SK-N-SH treated with all-trans-retinoic acid at 6 μM for 48 hours (cell line): ENCODE measurements at regions not wholly inside any gene's neighbourhood (a gene's known extent, or its start where the extent isn't known, plus 50 kb on each side); places are given as distances from the start of the nearest gene placed in this dataset.

Source experiments
- BACH2 ChIP-seq: fragments of 250-450 bp; sonication (Bioruptor Pico); IDR thresholded peaks from 2 replicates; pipeline ENCODE4 v1.9.0; 2021; ENCODE audit warnings: mild to moderate bottlenecking, borderline replicate concordance
- ESRRG ChIP-seq: fragments of 250-450 bp; sonication (Bioruptor Pico); IDR thresholded peaks from 2 replicates; pipeline ENCODE4 v1.6.1; 2021; ENCODE audit warnings: mild to moderate bottlenecking
- GLIS3 ChIP-seq: fragments of 250-450 bp; sonication (Bioruptor Pico); IDR thresholded peaks from 2 replicates; pipeline ENCODE4 v1.5.0; 2020; ENCODE audit warnings: mild to moderate bottlenecking, moderate library complexity
- OSR1 ChIP-seq: fragments of 250-450 bp; sonication (Bioruptor Pico); IDR thresholded peaks from 2 replicates; pipeline ENCODE4 v1.8.0; 2022; ENCODE audit warnings: moderate library complexity, mild to moderate bottlenecking, inconsistent platforms
- PPARA ChIP-seq: fragments of 250-450 bp; sonication (Bioruptor Pico); IDR thresholded peaks from 2 replicates; pipeline ENCODE4 v1.5.0; 2020; ENCODE audit warnings: mild to moderate bottlenecking, borderline replicate concordance
- RARB ChIP-seq: fragments of 250-450 bp; sonication (Bioruptor Pico); IDR thresholded peaks from 2 replicates; pipeline ENCODE4 v1.8.0; 2021; ENCODE audit warnings: mild to moderate bottlenecking, moderate library complexity
- TOX ChIP-seq: fragments of 250-450 bp; sonication (Bioruptor Pico); IDR thresholded peaks from 2 replicates; pipeline ENCODE4 v1.8.0; 2021; ENCODE audit warnings: mild to moderate bottlenecking, moderate library complexity, borderline replicate concordance
- ZC3H10 ChIP-seq: fragments of 250-450 bp; sonication (Bioruptor Pico); IDR thresholded peaks from 2 replicates; pipeline ENCODE4 v1.5.1; 2021; ENCODE audit warnings: mild to moderate bottlenecking, moderate library complexity
- ZFP30 ChIP-seq: fragments of 450-650 bp; formaldehyde crosslinking; IDR thresholded peaks from 2 replicates; pipeline ENCODE4 v1.5.0; 2022; ENCODE audit warnings: mild to moderate bottlenecking, moderate library complexity
- ZNF565 ChIP-seq: fragments of 450-650 bp; formaldehyde crosslinking; conservative IDR thresholded peaks from 2 replicates; pipeline ENCODE4 v1.5.0; 2020; ENCODE audit warnings: low read depth, mild to moderate bottlenecking, moderate library complexity
- ZNF8 ChIP-seq: fragments of 450-650 bp; formaldehyde crosslinking; IDR thresholded peaks from 2 replicates; pipeline ENCODE4 v1.5.0; 2020; ENCODE audit warnings: mild to moderate bottlenecking, moderate library complexity
- TF ChIP-seq, protein P1 (sequence below): fragments of 250-450 bp; sonication (Bioruptor Pico); IDR thresholded peaks from 2 replicates; pipeline ENCODE4 v1.8.0; 2020; ENCODE audit warnings: mild to moderate bottlenecking, moderate library complexity, borderline replicate concordance
- TF ChIP-seq, protein P2 (sequence below): fragments of 250-450 bp; sonication (Bioruptor Pico); IDR thresholded peaks from 2 replicates; pipeline ENCODE4 v1.5.0; 2020; ENCODE audit warnings: mild to moderate bottlenecking, moderate library complexity

DNA sequence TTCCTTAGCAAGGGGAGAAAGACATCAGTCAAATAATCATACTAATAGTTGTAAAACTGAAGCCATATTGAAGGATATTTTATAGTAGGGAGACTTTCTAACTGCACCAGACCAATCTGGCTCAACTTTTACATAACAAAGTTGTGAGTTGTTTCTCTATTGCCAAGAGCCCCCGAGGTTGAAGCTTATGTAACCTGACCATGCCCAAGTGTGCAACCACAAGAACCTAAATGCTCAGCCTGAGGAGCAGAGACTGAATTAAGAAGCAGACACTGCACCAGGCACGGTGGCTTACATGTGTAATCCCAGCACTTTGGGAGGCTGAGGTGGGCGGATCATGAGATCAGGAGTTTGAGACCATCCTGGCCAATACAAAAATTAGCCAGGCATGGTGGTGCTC lies 77.3 kb upstream of the ARMC3 start:
- no peak for TF ChIP-seq PPARA (CRISPR knock-in tag)
- TF ChIP-seq GLIS3 (CRISPR knock-in tag): no peak
- no peak for TF ChIP-seq ZFP30
- TF ChIP-seq, protein P1, sequence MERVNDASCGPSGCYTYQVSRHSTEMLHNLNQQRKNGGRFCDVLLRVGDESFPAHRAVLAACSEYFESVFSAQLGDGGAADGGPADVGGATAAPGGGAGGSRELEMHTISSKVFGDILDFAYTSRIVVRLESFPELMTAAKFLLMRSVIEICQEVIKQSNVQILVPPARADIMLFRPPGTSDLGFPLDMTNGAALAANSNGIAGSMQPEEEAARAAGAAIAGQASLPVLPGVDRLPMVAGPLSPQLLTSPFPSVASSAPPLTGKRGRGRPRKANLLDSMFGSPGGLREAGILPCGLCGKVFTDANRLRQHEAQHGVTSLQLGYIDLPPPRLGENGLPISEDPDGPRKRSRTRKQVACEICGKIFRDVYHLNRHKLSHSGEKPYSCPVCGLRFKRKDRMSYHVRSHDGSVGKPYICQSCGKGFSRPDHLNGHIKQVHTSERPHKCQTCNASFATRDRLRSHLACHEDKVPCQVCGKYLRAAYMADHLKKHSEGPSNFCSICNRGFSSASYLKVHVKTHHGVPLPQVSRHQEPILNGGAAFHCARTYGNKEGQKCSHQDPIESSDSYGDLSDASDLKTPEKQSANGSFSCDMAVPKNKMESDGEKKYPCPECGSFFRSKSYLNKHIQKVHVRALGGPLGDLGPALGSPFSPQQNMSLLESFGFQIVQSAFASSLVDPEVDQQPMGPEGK: no peak
- TF ChIP-seq ZC3H10 (CRISPR knock-in tag): no peak
- no peak for TF ChIP-seq TOX
- no peak for TF ChIP-seq RARB
- TF ChIP-seq ZNF8 (CRISPR knock-in tag): no peak
- TF ChIP-seq OSR1 (CRISPR knock-in tag): no peak
- TF ChIP-seq ZNF565 (CRISPR knock-in tag): no peak
- no peak for TF ChIP-seq BACH2 (CRISPR knock-in tag)
- no peak for TF ChIP-seq ESRRG (CRISPR knock-in tag)
- TF ChIP-seq, protein P2, sequence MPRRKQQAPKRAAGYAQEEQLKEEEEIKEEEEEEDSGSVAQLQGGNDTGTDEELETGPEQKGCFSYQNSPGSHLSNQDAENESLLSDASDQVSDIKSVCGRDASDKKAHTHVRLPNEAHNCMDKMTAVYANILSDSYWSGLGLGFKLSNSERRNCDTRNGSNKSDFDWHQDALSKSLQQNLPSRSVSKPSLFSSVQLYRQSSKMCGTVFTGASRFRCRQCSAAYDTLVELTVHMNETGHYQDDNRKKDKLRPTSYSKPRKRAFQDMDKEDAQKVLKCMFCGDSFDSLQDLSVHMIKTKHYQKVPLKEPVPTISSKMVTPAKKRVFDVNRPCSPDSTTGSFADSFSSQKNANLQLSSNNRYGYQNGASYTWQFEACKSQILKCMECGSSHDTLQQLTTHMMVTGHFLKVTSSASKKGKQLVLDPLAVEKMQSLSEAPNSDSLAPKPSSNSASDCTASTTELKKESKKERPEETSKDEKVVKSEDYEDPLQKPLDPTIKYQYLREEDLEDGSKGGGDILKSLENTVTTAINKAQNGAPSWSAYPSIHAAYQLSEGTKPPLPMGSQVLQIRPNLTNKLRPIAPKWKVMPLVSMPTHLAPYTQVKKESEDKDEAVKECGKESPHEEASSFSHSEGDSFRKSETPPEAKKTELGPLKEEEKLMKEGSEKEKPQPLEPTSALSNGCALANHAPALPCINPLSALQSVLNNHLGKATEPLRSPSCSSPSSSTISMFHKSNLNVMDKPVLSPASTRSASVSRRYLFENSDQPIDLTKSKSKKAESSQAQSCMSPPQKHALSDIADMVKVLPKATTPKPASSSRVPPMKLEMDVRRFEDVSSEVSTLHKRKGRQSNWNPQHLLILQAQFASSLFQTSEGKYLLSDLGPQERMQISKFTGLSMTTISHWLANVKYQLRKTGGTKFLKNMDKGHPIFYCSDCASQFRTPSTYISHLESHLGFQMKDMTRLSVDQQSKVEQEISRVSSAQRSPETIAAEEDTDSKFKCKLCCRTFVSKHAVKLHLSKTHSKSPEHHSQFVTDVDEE (CRISPR knock-in tag): no peak
